Stomach smooth muscle (tissue), 2 donors: ENCODE measurements at regions not wholly inside any gene's neighbourhood (a gene's known extent, or its start where the extent isn't known, plus 50 kb on each side); places are given as distances from the start of the nearest gene placed in this dataset.

ENCODE experiments used
- H3K27ac ChIP-seq: one replicate; pipeline ENCODE4 v1.7.0; 2013; ENCODE audit warnings: mild to moderate bottlenecking, low read length, inconsistent platforms
- H3K27me3 ChIP-seq, 2 donors: one replicate each; pipeline ENCODE4 v1.7.0; 2013; ENCODE audit warnings: low read length in 2 of 2; ENCODE audit not compliant: insufficient read depth in 2 of 2, control insufficient read depth in 1 of 2
- H3K36me3 ChIP-seq, 2 donors: one replicate each; pipeline ENCODE4 v1.7.0; 2013; ENCODE audit warnings: low read length in 2 of 2; ENCODE audit not compliant: control insufficient read depth in 2 of 2, insufficient read depth in 2 of 2
- H3K4me1 ChIP-seq: one replicate; pipeline ENCODE4 v1.7.0; 2013; ENCODE audit warnings: low read length; ENCODE audit not compliant: control insufficient read depth, insufficient read depth
- H3K4me3 ChIP-seq, 2 donors: one replicate each; pipeline ENCODE4 v1.7.0; 2013; ENCODE audit warnings: low read length in 2 of 2
- H3K9ac ChIP-seq, 2 donors: one replicate each; pipeline ENCODE4 v1.7.0; 2013; ENCODE audit warnings: low read length in 2 of 2, mild to moderate bottlenecking in 1 of 2
- H3K9me3 ChIP-seq, 2 donors: one replicate each; pipeline ENCODE4 v1.7.0; 2013; ENCODE audit warnings: low read length in 2 of 2; ENCODE audit not compliant: control insufficient read depth in 2 of 2
- donor health status: healthy.
- donor health status: Pancreatic carcinoma.

GRCh38 chrX:124282580-124282979 lies 49.9 kb upstream of the TEX13D start:
- no peaks in the 10 kb centered on the region for H3K9me3 ChIP-seq
- H3K4me1 ChIP-seq = no peaks in the 10 kb centered on the region
- H3K36me3 ChIP-seq = no peaks in the 10 kb centered on the region
- no peaks in the 10 kb centered on the region for H3K27me3 ChIP-seq
- H3K9ac ChIP-seq = no peak overlapping the region
- no peak overlapping the region for H3K27ac ChIP-seq
- H3K4me3 ChIP-seq = no peak overlapping the region
